Neuronal stem cell (in vitro differentiated cells): ENCODE measurements at regions not wholly inside any gene's neighbourhood (a gene's known extent, or its start where the extent isn't known, plus 50 kb on each side); places are given as distances from the start of the nearest gene placed in this dataset. TPM values are rescaled to one million over a fixed set of nuclear protein-coding genes. Genes with fewer than 3 reads are reported as not detected.
A peak's percentile ranks its signal among the peaks of the same experiment; 100 is the strongest.

Experiments used
- DNase-seq: peaks from one replicate; pipeline ENCODE4 v3.0.0-alpha.2; 2013; ENCODE audit warnings: low spot score
- H2AFZ ChIP-seq: one replicate; pipeline ENCODE4 v1.6.1; 2013; ENCODE audit warnings: mild to moderate bottlenecking, low read length, inconsistent platforms
- H2AK5ac ChIP-seq: 2 replicates; pipeline ENCODE4 v1.6.1; 2013; ENCODE audit warnings: low read depth, mild to moderate bottlenecking, inconsistent platforms, low read length, moderate library complexity, mixed read lengths
- H2BK120ac ChIP-seq: 2 replicates; pipeline ENCODE4 v1.6.1; 2013; ENCODE audit warnings: low read depth, mild to moderate bottlenecking, inconsistent platforms, low read length, moderate library complexity, mixed read lengths
- H2BK12ac ChIP-seq: one replicate; pipeline ENCODE4 v1.6.1; 2013; ENCODE audit warnings: low read length, inconsistent platforms
- H2BK15ac ChIP-seq: 2 replicates; pipeline ENCODE4 v1.6.1; 2013; ENCODE audit warnings: mild to moderate bottlenecking, low read length, inconsistent platforms, mixed read lengths
- H2BK5ac ChIP-seq: one replicate; pipeline ENCODE4 v1.6.1; 2013; ENCODE audit warnings: inconsistent platforms, mild to moderate bottlenecking, low read length, moderate library complexity
- H3K14ac ChIP-seq: one replicate; pipeline ENCODE4 v1.6.1; 2013; ENCODE audit warnings: low read length, inconsistent platforms
- H3K18ac ChIP-seq: 2 replicates; pipeline ENCODE4 v1.6.1; 2013; ENCODE audit warnings: low read length, inconsistent platforms
- H3K23ac ChIP-seq: 2 replicates; pipeline ENCODE4 v1.6.1; 2013; ENCODE audit warnings: low read depth, mild to moderate bottlenecking, mixed read lengths, low read length, inconsistent platforms; ENCODE audit not compliant: poor library complexity
- H3K27ac ChIP-seq: replicated peaks from 3 replicates; pipeline ENCODE4 v1.5.1; 2013; ENCODE audit warnings: low read length, inconsistent platforms
- H3K27me3 ChIP-seq, 3 experiments: 2 replicates each; pipeline ENCODE4 v1.6.1; 2013; ENCODE audit warnings: low read length in 3 of 3, mild to moderate bottlenecking in 2 of 3, inconsistent platforms in 1 of 3, low read depth in 1 of 3, mixed read lengths in 1 of 3, moderate library complexity in 1 of 3; ENCODE audit not compliant: control insufficient read depth in 3 of 3, insufficient read depth in 3 of 3
- H3K36me3 ChIP-seq, 2 donors: replicated peaks in 1 of 2; 2 replicates each; pipeline ENCODE4 v1.6.1; 2013; ENCODE audit warnings: low read length in 2 of 2; ENCODE audit not compliant: control insufficient read depth in 2 of 2, insufficient read depth in 2 of 2
- H3K4ac ChIP-seq: 2 replicates; pipeline ENCODE4 v1.6.1; 2013; ENCODE audit warnings: inconsistent platforms, mild to moderate bottlenecking, low read length, moderate library complexity
- H3K4me1 ChIP-seq, 2 donors: 1 replicate in 1 of 2; 2 replicates in 1 of 2; pipeline ENCODE4 v1.6.1; 2013; ENCODE audit warnings: low read length in 2 of 2, low read depth in 1 of 2; ENCODE audit not compliant: control insufficient read depth in 2 of 2, insufficient read depth in 1 of 2
- H3K4me2 ChIP-seq: one replicate; pipeline ENCODE4 v1.6.1; 2013; ENCODE audit warnings: mild to moderate bottlenecking, low read length, inconsistent platforms; ENCODE audit not compliant: insufficient read depth, poor library complexity, severe bottlenecking
- H3K4me3 ChIP-seq, 2 donors: 2 replicates each; pipeline ENCODE4 v1.5.1; 2013; ENCODE audit warnings: low read length in 2 of 2, mild to moderate bottlenecking in 2 of 2, inconsistent platforms in 1 of 2, moderate library complexity in 1 of 2
- H3K79me1 ChIP-seq: one replicate; pipeline ENCODE4 v1.6.1; 2013; ENCODE audit warnings: low read depth, mild to moderate bottlenecking, inconsistent platforms, low read length, moderate library complexity
- H3K9ac ChIP-seq: one replicate; pipeline ENCODE4 v1.6.1; 2013; ENCODE audit warnings: mild to moderate bottlenecking, low read depth, low read length, inconsistent platforms; ENCODE audit not compliant: poor library complexity
- H3K9me3 ChIP-seq, 2 donors: replicated peaks in 1 of 2; 2 replicates each; pipeline versions ENCODE3 to v1.6.1; 2013; ENCODE audit warnings: low read length in 2 of 2, mild to moderate bottlenecking in 2 of 2, inconsistent platforms in 1 of 2, low read depth in 1 of 2, mixed read lengths in 1 of 2, moderate library complexity in 1 of 2; ENCODE audit not compliant: control insufficient read depth in 2 of 2, insufficient read depth in 1 of 2
- H4K8ac ChIP-seq: one replicate; pipeline ENCODE4 v1.6.1; 2013; ENCODE audit warnings: low read depth, mild to moderate bottlenecking, inconsistent platforms, low read length, moderate library complexity
- H4K91ac ChIP-seq: one replicate; pipeline ENCODE4 v1.6.1; 2013; ENCODE audit warnings: low read length, low read depth, mild to moderate bottlenecking, inconsistent platforms; ENCODE audit not compliant: poor library complexity
- WGBS, 2 donors: extraction: QIAGEN DNeasy Blood & Tissue Kit; methylation state at CpG; one replicate each; pipeline ENCODE4 v1.1.7; 2013; ENCODE audit warnings: missing lambda C conversion rate in 2 of 2, mixed read lengths in 1 of 2; ENCODE audit not compliant: insufficient read length in 2 of 2, insufficient replicate concordance in 1 of 2; ENCODE audit errors: extremely low coverage in 2 of 2; 5-methylcytosine and 5-hydroxymethylcytosine counted together
- small RNA-seq: library from polyadenylated mRNA; stranded (forward); fragments of <200 nt; extraction: miRNeasy Mini kit (QIAGEN cat#:217004); gene quantifications from one replicate; pipeline ENCODE3, GENCODE V24; 2013; ENCODE audit not compliant: insufficient read depth

GRCh38 chr15:85327820-85328219 is 52.6 kb upstream of the AKAP13 start:
- Histone ChIP-seq H3K9ac (no peak overlapping the region), H3K23ac (no peak overlapping the region), H3K14ac (no peak overlapping the region), H3K79me1 (no peaks in the 10 kb centered on the region), H4K8ac (no peak overlapping the region), H2BK120ac (no peak overlapping the region), H2AFZ (no peak overlapping the region), H2AK5ac (no peak overlapping the region), H3K9me3 (no peaks in the 10 kb centered on the region), H2BK5ac (no peak overlapping the region), H3K18ac (no peak overlapping the region), H3K4me2 (no peak overlapping the region), H3K27ac (no peak overlapping the region), H3K36me3 (no peaks in the 10 kb centered on the region), H4K91ac (no peak overlapping the region), H2BK12ac (no peak overlapping the region), H3K4me1 (peaks cover 5 to 8% of the 10 kb centered on the region in 2 donors), H3K4me3 (no peak overlapping the region), H3K27me3 (no peaks in the 10 kb centered on the region), H3K4ac (no peak overlapping the region), H2BK15ac (no peak overlapping the region)
- WGBS, 2 donors: no CpG with 5 or more reads among the region's 3 CpGs
- DNase-seq: no peak

- Histone ChIP-seq H3K4ac (no peak overlapping the region), H3K4me1 (peaks cover 5 to 8% of the 10 kb centered on the region in 2 donors), H2BK12ac (no peak overlapping the region), H3K4me3 (no peak overlapping the region), H4K91ac (no peak overlapping the region), H3K9me3 (no peaks in the 10 kb centered on the region), H3K36me3 (no peaks in the 10 kb centered on the region), H2AFZ (peak overlapping the region; percentile 78), H3K27me3 (no peaks in the 10 kb centered on the region), H2BK120ac (no peak overlapping the region), H3K79me1 (no peaks in the 10 kb centered on the region), H3K4me2 (no peak overlapping the region), H3K23ac (no peak overlapping the region), H2BK15ac (no peak overlapping the region), H2AK5ac (no peak overlapping the region), H4K8ac (no peak overlapping the region), H3K14ac (no peak overlapping the region), H2BK5ac (no peak overlapping the region), H3K18ac (no peak overlapping the region), H3K9ac (no peak overlapping the region), H3K27ac (no peak overlapping the region)
- no peak for DNase-seq
- no CpG with 5 or more reads among the region's 19 CpGs for WGBS, 2 donors
These were observed 50.6 kb upstream of the AKAP13 start for GRCh38 chr15:85329561-85330422.

Small RNA genes lying in the stretch of these regions (small RNA-seq; reads per million reads assigned to genes)
- not detected for gene RN7SL428P
